IPS-NIHi7 (cell line): ENCODE measurements at regions not wholly inside any gene's neighbourhood (a gene's known extent, or its start where the extent isn't known, plus 50 kb on each side); places are given as distances from the start of the nearest gene placed in this dataset.

Experiments used
- DNase-seq: peaks from one replicate; pipeline ENCODE4 v3.0.0; 2012; ENCODE audit warnings: mixed read lengths; ENCODE audit errors: extremely low spot score

DNA sequence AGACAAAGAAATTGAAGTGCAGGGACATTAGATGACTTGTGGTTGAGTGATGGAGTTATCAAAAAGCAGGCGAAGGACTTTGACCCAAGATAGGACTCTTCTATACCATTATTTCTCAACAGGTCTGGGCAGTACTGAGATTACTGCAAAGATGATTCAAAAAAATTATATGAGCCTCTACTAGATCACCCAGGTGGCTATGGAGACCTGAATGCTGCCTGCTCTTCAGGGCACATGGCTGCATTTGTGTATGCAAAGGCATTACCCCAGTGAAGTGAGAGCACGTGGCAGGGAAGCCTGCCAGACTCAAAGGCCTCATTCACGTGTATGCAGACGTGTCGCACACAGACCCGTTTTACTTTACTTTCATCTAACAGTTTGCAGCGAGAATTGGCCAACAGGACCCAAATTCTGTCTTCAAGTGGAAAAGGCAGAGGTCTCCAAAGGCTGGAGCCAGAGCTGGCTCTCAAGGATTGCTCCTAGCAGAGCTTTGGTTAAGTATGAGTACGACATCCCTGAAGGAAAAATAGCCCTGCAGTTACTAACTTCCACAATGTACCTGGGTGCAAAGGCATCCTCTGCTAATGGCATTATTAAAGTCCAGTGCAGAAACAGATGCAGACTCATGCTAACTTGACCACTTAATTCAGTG is 113.8 kb upstream of the ARMC2 start:
- no peak for DNase-seq

DNA sequence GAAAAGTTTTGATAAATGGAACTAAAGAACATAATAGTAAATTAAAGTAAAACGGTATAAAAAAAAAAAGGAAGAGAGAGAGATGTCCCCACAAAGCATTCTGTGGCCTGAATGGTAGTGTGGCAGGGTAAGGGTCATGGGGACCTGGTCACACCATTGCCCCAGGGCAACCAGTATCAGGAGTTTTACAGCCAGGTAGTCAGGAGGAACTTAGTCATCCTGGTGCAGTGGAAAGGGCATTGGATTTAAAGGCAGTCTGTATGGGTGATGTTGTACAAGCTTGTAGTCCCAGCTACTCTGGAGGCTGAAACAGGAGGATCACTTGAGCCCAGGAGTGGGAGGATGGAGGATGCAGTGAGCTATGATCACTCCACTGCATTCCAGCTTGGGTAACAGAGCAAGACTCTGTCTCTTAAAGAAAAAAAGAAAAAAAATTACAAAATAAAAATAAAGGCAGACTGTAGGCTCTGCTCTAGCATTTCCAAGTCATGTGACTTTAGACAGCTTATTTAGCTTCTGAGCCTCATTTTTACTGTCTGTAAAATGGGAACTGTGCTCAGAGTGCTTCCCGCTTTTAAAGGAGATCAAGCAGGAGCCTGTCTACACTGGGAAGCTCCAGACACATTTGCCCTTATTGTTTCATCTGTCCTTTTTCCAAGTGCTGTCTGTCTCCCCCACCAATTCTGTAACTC is 112.8 kb upstream of the ARMC2 start:
- DNase-seq, result no peak

DNA sequence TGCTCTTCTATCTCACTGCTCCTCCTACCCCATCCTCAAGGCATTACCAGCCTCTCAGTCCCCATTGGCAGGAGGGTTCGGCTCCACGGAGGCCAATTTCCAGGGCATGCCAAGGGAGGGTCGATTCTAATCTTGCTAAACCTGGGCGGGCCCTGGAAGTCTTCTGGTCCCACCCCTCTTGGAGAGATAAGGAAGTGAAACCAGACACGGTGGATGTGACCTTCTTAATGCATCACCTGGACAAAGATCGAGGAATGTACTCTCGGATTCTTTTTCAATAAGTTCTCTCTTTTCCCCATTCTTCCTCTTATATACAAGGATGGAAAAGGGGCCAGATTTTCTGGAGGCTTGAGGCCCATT is 112.2 kb upstream of the ARMC2 start:
- peak; percentile 34 for DNase-seq

DNA sequence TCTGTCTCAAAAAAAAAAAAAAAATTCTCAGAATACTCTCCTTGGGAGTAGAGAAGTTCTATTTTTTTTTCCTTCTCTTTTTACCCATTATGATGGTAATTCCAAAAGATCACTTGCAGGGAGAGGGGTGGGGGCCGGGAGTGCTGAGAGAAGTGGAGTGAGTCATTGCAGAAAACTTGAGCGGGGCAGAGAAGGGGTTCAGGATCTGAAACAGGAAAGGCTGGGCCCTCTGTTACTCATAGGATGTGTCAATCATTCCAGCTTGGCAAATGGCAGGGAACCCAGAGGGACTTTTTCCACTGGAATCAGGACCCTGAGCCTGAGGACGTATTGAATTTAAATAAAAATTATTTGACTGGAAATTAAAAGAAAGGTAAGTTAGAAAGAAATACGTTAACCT is 111.4 kb upstream of the ARMC2 start:
- peak; percentile 82 for DNase-seq

DNA sequence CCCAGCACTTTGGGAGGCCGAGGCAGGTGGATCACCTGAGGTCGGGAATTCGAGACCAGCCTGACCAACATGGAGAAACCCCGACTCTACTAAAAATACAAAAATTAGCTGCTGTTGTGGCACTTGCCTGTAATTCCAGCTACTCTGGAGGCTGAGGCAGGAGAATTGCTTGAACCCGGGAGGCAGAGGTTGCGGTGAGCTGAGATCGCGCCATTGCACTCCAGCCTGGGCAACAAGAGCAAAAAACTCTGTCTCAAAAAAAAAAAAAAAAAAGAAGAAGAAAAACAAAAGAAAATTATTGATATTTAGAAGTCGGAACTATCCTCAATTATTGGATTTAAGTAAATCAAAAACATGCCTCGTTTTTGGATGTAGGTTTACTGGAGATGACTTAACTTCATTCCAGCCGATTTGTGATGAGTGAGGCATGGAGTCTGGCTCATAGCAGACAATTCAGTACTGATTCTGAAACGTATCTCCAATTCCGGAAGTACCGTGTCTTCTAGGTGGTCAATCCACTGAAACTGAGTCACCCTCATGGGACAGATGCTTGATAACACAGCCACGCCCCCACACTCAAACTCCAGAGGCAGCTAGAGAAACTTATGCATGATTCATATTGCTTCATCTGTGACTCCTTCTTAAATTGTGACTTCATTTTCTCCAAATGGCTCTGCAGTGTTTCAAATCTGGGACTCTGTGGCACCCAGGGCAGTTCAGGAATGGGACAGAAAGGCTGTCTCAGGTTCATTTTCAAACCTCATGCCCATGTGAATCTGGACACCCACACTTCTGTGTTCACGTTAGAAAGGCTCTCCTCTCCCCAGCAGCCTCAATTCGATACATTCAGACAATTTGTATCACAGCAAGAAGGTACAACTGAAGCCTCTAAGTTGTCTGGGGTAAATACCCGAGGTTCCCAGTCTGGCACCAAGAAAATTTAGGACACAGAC is 110.4 kb upstream of the ARMC2 start:
- no peak for DNase-seq

DNA sequence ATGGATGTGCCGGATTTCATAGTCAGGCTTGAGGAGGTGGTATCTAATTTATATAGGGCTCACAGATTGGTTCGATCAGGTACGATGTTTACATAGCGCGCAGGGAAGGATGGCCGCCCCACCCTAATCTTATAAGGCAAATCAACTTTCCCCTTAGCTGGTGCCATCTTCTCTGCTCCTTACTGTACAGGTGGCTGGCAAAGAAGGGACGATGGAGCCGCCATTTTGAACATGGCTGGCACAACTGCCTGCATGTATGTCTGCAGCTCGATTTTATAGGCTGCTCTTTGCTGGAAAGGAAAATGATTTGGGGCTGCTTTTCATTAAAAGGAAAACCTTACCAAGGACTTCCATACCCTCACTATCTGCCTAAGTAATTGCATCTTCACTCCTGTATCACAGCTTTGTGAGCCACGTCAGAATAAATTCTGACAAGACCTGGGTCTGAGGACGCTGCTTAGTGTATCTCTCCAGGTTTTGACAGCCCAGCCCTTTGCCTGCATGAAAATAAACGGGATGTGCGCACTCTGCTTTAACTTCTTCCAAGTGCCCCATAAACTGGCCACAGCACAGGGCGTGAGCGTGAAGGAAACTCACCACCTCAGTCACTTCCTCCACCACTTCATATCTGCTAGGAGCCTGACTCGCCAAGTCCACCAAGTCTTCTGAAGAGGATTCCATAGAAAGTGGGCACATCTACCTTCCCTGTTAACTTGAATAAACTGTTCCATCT is 109.4 kb upstream of the ARMC2 start:
- DNase-seq, result no peak

DNA sequence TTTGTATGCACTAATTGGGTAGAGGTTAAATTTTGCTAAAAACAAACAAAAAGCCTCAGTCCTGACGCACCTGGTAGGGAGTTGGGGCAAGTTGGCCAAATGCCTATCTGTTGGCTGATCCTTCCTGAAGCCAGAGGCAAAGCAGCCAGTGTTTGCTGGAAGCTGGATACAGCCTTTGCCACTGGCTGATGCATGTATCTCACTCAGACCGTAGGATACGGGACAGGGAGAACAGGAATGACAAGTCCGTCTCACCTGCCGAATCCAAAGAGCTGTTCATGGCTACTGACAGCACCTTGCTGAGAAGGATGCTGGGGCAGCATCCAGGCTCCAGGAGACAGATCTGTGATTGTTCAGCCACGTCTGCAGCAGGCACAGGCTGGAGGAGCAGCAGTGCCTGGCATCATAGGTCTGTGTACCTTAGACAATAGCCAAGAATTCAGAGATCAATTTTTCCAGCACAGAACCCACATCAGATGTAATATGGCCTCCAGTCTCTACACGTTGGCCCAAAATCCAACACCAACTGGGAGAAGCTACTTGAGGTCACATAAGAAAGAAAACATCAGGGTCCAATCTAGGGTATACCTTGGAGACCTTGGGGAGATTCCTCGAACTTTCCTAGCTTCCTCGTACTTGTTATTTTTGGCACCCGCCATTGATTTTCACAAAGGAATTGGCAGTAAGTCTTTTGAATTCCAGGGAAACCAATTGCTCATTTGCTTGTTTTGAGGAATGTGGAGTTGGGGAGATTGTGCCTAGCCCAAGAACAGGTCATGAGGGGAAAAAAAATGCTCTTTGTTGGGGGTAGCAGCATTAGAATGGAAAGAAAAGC is 108.5 kb upstream of the ARMC2 start:
- DNase-seq, result no peak

DNA sequence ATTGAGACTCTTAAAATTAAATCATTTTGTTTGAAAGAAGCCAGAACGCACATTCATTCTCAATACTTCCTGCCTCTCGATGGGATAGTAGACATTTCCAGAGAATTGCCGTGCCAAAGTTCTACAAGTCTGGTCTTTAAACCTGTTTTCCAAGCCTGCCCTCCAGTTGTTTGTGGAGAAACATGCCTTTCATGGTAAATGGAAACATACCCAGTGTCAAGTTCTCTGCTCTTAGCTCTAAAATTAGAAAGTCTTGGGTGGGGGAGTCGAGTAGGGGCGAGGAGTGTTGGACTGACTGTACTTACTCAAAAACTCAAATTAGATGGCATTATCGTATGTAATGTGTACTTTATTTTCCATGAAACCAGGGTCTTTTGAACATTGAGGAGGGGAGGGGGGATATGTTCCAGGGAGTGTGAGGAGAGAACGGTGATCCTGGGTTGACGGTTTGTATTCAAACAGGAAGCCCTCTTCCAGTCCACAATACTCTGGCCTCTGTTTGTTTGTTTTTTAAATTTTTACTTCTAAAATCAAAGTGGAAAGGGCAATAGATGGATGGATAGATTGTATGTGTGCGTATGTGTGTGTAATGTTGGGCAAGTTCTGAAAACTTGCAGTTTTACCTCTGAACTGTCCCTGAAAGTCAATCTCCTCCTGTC is 106.8 kb upstream of the ARMC2 start:
- no peak for DNase-seq

DNA sequence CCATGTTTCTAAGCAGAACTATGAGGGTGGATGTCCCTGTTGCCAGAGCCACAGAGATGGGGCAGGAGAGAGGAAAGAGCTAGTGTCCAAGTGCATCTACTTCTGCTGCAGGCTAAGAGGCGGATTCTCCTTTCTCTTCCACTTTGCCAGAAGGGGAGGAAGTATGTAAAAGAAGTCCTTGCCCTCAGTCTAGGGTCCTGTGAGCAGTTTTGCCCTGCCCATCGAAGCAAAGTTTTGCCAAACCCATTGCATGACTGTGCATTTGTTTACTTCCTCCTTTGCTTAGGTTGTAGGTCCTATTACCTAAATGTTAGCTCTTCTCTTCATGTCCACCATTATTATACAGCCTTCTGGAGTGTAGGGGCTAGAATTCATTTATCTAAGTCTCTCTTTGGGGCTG is 106.2 kb upstream of the ARMC2 start:
- DNase-seq, result no peak

DNA sequence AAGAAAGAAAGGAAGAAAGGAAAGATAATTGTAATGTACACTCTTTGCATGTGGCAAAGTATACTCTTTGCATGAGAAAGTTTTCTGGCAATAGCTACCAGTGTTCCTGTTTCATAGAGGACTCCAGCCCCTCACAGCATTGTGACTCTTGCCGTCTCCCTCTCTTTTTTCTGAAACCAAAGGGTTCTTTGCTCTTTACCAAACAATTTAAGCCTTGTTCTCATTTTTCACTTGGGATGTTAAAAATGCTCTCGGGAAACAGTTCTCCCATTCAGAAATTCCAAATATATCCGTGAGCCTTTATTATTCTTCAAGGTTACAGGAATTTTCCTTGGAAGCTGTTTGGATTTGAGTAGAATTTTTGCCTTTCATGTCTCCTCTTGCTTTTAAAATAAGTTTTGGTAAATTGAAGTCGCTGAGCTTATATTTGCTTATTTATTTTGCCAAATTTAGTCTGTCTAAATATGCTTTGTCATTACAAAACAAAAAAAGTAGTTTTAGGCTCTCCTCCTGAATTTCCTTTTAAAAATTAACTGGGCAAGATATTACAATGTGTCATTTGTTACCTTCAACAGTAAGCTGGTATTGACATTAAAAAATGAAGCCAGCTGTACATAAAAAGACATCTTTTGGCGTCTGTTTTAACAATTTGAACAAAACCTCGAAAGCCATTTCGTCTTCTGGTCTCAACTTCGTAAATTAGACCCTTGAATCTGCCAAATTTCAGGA is 103.8 kb upstream of the ARMC2 start:
- DNase-seq, result no peak

DNA sequence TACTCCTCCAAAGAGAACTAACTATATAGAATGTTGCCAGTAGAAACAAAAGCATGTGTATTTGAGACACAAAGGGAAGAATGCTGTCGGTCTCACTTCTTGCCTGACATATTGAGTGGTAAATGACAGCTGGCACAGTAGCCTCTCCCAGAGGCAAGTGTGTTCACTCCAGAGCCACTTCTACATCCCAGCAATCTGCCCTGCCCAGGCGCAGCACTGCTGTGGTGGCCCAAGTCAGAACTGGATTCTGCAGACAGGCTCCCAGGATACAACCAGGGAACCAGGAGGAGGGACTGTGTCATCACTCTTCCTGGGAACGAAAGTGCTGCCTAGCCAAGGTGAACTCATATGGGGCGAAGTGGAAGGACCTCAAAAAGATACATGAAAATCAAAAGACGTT is 103.2 kb upstream of the ARMC2 start:
- DNase-seq, result no peak

DNA sequence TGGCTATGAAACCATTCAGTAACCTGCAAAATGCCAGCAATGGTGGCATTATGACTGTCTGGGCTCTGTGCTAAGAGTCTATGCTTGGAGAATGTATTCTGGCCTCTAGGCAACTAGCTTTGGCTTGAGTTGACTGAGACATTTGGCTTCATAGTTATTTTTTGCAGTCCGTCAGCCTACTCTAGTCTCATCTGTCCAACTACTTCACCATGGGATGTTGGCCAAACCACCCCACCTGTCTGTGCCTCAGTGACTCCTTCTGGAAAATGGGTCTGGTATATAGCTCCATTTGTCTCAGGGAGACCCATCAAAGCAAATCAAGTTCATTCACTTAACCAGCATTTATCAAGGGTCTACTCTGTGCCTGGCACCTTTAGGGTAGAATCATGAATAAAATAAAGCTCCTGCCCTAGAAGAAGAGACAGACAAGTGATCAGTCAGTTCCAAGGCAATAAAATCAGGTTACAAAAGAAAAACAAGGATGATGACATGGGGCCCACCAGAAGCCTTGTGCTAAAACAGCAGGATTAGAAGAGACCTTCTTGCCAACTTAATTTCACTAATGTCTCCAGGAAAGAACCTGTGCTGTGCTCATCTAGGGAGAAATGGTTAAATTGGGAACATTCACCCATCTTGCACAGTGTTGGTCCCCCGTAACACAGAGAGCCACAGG is 102.4 kb upstream of the ARMC2 start:
- no peak for DNase-seq

DNA sequence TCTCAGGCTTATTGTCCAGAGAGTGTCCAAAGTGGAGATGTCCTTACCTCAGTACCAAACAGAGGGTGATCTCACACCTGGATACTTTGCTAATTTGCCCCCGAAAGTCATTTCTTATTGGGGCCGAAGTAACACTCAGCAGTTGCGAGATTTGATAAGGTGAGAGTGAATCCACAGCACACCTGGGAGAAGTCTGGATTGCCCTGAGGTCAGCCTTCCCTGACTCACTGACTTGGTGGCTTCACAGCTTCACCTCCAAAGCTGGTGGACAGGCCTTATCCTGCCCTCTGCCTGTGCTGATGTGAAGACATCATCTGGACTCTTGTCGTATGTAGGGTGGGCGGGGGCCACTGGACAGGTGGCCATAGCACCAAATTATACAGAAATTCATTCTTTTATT is 101.9 kb upstream of the ARMC2 start:
- no peak for DNase-seq

DNA sequence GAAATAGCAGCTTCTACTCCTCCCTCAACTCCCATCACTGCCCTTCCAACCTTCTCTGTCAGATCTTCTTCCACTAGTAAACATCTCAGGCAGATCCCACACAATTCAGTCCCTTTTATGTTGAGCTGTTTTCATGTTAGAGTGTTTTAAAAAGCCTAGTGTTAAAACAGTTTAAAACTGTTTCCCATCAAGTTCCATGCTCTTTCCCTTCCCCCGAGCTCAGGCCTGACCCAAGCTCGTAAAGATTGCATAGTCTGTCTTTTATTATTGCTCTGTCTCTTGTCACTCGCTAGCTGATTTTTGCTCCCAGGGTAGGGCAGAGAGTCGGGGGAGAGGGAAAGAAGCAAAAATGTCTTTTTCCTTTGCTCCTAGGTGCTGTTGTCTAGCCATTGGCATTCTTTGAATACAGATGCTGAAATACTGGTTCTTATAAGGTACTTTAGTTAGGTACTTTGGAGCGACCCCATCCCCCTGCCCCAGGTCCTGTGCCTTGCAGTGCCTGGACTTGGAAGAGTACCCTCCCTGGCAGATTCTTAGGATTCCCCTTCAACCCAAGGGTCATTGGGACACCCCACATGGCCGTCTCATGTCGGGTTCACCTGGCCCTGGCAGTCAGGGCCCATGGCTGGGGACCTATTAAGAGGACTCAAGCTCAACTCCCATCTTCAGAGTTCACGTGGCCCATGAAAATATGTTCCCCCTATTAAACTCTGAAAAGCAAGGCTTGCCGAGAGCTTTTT is 101.2 kb upstream of the ARMC2 start:
- DNase-seq, result no peak

DNA sequence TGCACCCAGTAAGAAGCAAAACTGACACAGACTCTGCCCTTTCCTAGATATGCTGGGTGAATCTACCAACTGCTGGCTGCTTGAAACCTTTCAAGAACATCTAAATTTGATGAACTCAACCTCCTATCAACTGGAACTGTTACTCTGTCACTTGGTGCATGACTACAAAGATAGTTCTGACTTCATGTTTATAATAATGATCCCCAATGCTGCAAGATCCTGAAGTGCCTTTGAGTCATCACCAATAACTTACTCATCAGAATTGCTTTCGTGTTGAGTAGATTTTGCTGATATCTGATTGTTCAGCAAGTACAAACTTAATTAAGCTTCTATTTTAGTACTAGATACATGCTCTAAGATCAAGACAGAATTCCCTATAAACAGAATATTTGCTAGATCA is 100.2 kb upstream of the ARMC2 start:
- no peak for DNase-seq

DNA sequence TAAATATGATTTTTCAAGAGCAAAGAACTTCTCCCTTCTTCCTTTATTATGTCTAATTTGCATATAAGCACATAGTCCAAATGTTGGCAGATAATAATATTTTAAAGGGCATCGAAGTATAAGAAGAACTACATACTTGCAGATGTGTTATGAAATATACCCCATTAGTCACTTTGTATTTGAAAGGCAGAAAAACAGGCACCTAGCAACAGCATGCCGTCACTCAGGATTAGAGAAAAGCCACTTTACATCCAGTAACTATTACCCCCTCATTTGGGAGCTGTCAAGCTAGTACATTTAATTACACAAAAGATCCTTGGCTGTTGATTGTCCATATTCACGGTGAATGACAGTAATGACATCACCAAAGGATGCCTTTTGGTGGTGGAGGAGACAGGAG is 99.3 kb upstream of the ARMC2 start:
- no peak for DNase-seq

DNA sequence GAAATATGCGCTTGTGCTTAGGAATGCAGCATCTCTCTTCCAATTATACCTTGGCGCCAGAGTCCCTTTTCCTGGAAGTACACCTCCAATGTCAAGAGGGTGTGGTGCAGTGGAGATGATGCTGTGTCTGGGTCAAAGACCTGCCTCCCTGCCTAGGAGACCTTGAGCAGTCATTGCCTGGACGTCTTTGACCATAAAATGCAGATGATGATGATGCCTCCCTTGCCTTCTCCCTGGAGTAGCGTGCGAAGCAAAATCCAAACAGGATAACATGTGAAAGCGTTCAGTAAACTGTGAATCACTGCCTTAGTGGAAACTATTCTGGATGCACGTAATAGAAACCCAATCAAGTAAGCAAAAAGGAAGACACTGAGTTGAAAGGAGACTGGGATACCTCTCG is 97.4 kb upstream of the ARMC2 start:
- DNase-seq, result no peak

DNA sequence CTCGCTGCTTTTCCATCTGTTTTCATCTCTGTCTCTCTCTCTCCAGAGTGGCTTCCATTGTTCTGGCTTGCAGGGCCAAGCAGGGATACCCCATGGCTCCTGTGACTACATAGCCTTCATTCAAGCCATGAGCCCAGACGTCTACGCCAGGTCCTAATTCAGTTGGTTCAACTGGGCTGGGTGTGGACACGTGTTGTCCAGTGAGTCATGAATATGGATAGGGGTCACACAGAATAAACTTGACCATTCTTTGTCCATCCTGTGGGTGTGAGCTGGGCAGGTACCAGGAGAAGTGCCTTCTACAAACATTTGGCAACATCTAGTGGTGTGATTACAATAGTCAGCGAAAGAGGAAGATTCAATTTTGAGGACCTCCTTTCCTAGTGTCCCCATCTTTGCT is 96.9 kb upstream of the ARMC2 start:
- DNase-seq, result no peak
